Neural crest cell (in vitro differentiated cells): ENCODE measurements at regions not wholly inside any gene's neighbourhood (a gene's known extent, or its start where the extent isn't known, plus 50 kb on each side); places are given as distances from the start of the nearest gene placed in this dataset.

Experiments used
- DNase-seq: peaks from one replicate; pipeline ENCODE4 v3.0.0; 2021; ENCODE audit warnings: low read depth, mixed read lengths, low spot score
- H3K27ac Mint-ChIP-seq: one replicate; pipeline ENCODE4 v1.8.0; 2021; ENCODE audit warnings: mild to moderate bottlenecking, mixed read lengths; ENCODE audit not compliant: unreplicated experiment
- H3K27me3 Mint-ChIP-seq: 2 replicates; pipeline ENCODE4 v1.8.0; 2021; ENCODE audit warnings: low read depth, mild to moderate bottlenecking, mixed read lengths
- H3K36me3 Mint-ChIP-seq: 2 replicates; pipeline ENCODE4 v1.8.0; 2021; ENCODE audit warnings: low read depth, mild to moderate bottlenecking, mixed read lengths
- H3K4me1 Mint-ChIP-seq: 2 replicates; pipeline ENCODE4 v1.8.0; 2021; ENCODE audit warnings: mixed read lengths
- H3K4me3 Mint-ChIP-seq: one replicate; pipeline ENCODE4 v1.8.0; 2021; ENCODE audit warnings: mild to moderate bottlenecking, mixed read lengths
- H3K9me3 Mint-ChIP-seq: 2 replicates; pipeline ENCODE4 v1.8.0; 2021; ENCODE audit warnings: mixed read lengths
- CTCF ChIP-seq: fragments of 200-600 bp; sonication (generic); conservative IDR thresholded peaks from 2 replicates; pipeline ENCODE4 v1.5.0; 2021; ENCODE audit warnings: antibody characterized with exemption, mild to moderate bottlenecking

DNA sequence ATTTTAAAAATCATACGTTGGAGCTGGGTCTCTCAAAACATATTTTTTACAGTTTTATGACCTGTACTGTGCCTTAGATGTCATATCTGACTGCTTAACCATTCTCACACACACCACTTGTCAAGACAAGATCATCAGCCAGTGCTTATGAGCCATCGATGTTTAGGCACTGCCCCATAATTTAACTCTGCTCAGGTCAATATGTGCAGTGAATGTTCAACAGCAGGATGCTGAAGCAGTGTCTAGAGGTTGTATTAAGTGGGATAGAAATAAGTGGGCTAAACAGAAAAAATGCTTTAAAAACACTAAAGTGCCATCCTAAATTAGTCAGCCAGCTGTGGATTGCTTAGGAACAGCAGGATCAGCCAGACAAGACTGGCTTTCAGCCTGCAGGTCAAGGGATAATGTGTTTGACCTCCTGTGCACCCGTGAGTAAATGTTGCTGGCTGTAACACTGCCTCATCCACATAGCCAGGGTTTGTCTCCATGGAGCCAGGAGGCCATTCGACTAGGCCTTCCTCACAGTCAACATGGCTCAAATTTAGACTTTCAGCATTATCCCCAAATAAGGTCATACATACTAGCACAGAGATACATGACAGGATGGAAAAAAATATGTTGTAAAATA, 139.0 kb upstream of the NXPH2 start:
- Mint-ChIP-seq H3K27me3 (no peaks in the 10 kb centered on the region), H3K4me3 (no peak overlapping the region), H3K27ac (peak overlapping the region; percentile 86), H3K9me3 (no peaks in the 10 kb centered on the region), H3K36me3 (no peaks in the 10 kb centered on the region), H3K4me1 (peaks cover 14% of the 10 kb centered on the region)
- no peak for DNase-seq
- no peak for TF ChIP-seq CTCF

- Mint-ChIP-seq H3K27ac (no peak overlapping the region), H3K9me3 (peaks cover 14% of the 10 kb centered on the region), H3K27me3 (no peaks in the 10 kb centered on the region), H3K4me3 (no peak overlapping the region), H3K4me1 (no peaks in the 10 kb centered on the region), H3K36me3 (peaks cover 2% of the 10 kb centered on the region)
- no peak for TF ChIP-seq CTCF
- no peak for DNase-seq
Measured at GRCh38 chr2:138910427-138910826, 130.2 kb upstream of the NXPH2 start.

- no peaks in the 10 kb centered on the region for H3K27me3 Mint-ChIP-seq
- H3K27ac Mint-ChIP-seq = no peak overlapping the region
- peaks cover 7% of the 10 kb centered on the region for H3K9me3 Mint-ChIP-seq
- no peak for TF ChIP-seq CTCF
- H3K4me1 Mint-ChIP-seq = no peaks in the 10 kb centered on the region
- H3K4me3 Mint-ChIP-seq = no peak overlapping the region
- DNase-seq = no peak
- peaks cover 2% of the 10 kb centered on the region for H3K36me3 Mint-ChIP-seq
Measured at GRCh38 chr2:138906549-138906948, 126.4 kb upstream of the NXPH2 start.

DNA sequence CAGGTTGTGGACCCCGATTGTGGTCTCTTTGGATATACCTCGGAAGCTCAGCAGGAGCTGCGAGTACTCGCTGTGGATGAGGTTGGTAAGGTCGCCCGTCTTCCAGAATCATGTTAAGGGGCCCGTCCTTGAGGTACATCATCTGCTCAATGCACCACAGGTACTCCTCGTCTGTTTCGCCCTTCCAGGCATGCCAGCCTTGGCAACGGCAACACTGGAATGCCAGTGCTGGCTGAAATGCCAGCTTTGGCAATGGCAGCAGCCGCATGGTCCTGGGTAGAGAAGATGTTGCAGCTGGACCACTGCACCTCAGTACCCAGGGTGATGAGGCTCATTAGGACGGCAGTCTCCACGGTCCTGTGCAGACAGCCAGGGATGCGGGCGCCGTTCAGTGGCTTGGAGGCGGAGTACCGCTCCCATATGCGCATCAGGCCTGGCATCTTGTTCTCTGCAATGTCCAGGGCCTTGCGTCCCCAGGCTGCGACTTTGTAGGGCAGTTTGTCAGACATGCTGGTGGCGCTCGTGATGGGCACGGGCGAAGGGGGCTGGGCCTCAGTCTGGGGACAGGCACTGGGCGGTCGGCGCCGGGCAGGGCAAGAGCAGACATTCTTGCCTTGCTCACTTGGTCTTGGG, 122.2 kb upstream of the NXPH2 start:
- H3K4me1 Mint-ChIP-seq = peaks cover 6% of the 10 kb centered on the region
- no peak for TF ChIP-seq CTCF
- no peaks in the 10 kb centered on the region for H3K36me3 Mint-ChIP-seq
- no peak for DNase-seq
- H3K4me3 Mint-ChIP-seq = no peak overlapping the region
- H3K9me3 Mint-ChIP-seq = peaks cover 4% of the 10 kb centered on the region
- H3K27me3 Mint-ChIP-seq = no peaks in the 10 kb centered on the region
- no peak overlapping the region for H3K27ac Mint-ChIP-seq

GRCh38 chr2:138901530-138901929, 121.3 kb upstream of the NXPH2 start:
- H3K4me1 Mint-ChIP-seq = peaks cover 6% of the 10 kb centered on the region
- H3K27me3 Mint-ChIP-seq = no peaks in the 10 kb centered on the region
- H3K9me3 Mint-ChIP-seq = peaks cover 4% of the 10 kb centered on the region
- H3K4me3 Mint-ChIP-seq = no peak overlapping the region
- no peaks in the 10 kb centered on the region for H3K36me3 Mint-ChIP-seq
- TF ChIP-seq CTCF = no peak
- no peak overlapping the region for H3K27ac Mint-ChIP-seq
- DNase-seq = no peak
